Amniotic stem cell (primary cell): ENCODE measurements at regions not wholly inside any gene's neighbourhood (a gene's known extent, or its start where the extent isn't known, plus 50 kb on each side); places are given as distances from the start of the nearest gene placed in this dataset.
"Not testable (repeated sequence)": the region's sequence is repeated elsewhere in the genome, so short reads cannot be mapped to it uniquely, and the experiment has no call there.

Source experiments
- DNase-seq: peaks from one replicate; lab custom pipeline; 2025; lab: John Stamatoyannopoulos, UW

DNA sequence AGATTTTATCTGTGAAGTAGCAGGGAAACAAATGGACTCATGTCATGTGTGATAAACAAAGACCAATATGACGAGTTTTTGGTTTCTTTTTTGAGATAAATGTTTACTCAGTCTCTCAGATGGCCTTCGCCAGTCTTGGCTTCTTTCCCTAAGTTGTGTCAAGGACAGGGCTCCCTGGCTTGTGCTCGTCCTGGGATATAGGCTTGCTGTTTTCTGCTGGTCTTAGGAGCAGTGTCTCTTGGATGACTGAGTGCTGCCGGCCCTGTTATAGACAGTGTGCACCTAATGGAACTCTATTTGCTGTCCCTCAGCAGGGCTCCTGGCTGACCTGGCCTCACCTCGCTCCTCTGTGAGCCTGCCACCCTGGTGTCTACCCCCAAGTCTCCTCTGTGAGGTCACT is 324.1 kb upstream of the SYNCRIP start:
- DNase-seq: no peak

- no peak for DNase-seq
These were observed 319.1 kb upstream of the SYNCRIP start for GRCh38 chr6:85961746-85962145.

- DNase-seq: no peak
These were observed 318.4 kb upstream of the SYNCRIP start for GRCh38 chr6:85961125-85961524.

DNA sequence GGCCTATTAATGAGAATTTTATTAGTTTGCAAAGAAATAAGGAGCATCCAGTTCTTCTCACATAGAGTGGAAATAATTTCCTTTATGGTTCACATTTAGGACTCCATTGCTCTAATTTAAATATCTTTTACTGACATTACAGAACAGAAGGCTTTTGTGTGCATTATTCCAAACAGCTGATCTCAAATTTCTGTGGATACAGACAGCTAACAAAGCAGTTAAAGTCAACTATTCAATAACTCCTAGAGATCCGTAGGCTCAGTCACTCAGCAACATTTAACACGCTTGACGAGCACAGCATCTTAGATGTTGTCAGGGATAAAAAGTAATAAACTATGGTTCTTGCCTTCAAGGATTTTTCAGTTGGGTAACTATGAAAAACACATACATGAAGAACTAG is 305.8 kb upstream of the SYNCRIP start:
- no peak for DNase-seq

- DNase-seq: no peak
These were observed 302.9 kb upstream of the SYNCRIP start for GRCh38 chr6:85945459-85946185.

DNA sequence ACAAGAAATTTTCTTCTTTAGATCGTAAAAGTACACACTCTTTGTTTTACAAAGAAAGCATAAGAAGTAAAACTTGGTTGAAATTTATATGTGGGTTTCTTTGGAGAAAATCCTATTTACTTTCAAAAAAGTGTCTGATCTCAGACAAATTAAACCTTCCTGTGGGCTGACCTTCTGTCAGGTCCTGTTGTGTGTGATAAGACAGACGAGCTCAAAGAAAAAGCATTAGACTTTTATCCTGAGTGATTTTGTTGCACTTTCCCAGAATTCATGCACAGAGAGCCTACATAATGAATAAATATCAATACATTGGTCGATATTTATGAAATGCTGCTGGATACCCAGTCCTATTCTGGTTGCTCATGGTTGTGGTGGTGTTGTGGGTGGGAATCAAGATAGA is 302.1 kb upstream of the SYNCRIP start:
- DNase-seq: no peak

DNA sequence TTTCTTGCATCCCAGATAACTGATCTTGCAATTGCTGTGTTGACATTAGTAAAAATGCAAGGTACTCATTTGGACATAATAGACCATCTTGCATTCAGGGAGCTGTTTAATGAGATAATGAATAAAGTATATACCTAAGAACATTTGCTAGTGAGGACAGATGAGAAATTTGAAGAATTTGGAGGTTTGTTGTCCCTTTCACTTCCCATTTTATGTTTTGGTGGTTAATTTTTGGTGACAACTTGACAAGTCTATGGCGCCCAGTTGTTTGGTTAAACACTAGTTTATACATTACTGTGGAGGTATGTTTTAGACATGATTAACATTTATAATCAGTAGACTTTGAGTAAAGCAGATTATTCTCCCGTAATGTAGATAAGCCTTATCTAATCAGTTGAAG is 300.2 kb upstream of the SYNCRIP start:
- DNase-seq: no peak

GRCh38 chr6:85936916-85937315 is 294.2 kb upstream of the SYNCRIP start:
- no peak for DNase-seq

- peak; percentile 51 for DNase-seq
These were observed 280.3 kb upstream of the SYNCRIP start for GRCh38 chr6:85923013-85923430.

DNA sequence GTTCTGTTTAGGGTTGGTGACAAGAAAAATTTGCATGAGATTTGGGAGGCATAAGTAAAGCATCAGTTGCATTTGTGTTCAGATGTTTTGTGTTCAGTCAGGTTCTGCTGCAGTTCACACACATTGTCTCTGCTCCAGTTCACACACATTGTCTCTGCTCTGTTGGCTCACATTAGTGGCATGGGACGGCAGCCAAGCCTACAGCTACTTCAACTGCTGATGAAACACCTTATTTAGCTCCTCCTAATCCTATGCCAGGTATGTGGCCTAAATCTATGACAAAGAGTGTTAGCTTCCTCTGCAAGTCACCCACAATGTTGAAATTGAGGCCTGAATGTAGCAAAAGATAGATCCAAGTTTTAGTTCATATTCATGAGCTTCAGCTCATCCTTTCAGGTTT is 278.1 kb upstream of the SYNCRIP start:
- DNase-seq: no peak

GRCh38 chr6:85917522-85917921 is 274.8 kb upstream of the SYNCRIP start:
- DNase-seq: no peak

DNA sequence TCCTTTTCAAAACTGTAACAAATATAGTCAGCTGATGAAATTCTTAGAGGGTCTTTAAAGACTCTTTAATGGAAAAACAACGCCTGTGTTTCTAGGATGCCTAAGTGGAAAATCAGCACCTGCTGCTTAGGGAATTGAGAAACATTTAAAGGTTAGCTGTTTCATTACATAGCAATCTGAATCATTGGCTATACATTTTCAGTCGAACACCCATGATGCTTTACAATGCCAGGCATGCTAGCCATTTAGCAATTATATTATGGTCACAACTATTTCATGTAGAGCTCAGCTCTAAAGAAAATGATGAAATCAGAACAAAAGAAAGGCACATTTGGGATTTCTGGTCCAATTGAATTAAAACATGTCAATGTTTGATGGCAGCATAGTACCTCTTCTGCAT is 270.3 kb upstream of the SYNCRIP start:
- DNase-seq: no peak

DNA sequence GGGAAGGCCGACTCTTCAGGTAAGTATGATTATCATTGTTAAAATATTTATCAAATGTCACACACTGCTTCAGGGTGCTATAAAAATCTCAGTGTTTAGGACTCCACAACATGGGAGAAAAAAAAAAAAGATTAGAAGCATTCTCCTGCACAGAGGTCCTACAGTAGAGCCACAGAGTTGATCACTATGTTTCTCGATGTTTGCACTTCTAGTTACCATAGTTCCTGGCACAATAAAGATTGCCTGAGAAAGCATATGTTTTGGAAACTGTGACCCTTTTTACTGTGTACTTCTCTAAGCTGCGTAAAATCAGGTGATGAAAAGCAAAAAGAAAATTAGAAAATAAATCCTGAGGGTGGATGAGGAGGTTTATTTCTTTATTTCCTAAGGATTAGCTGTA is 269.9 kb upstream of the SYNCRIP start:
- no peak for DNase-seq

GRCh38 chr6:85911067-85911466 is 268.4 kb upstream of the SYNCRIP start:
- DNase-seq: no peak

DNA sequence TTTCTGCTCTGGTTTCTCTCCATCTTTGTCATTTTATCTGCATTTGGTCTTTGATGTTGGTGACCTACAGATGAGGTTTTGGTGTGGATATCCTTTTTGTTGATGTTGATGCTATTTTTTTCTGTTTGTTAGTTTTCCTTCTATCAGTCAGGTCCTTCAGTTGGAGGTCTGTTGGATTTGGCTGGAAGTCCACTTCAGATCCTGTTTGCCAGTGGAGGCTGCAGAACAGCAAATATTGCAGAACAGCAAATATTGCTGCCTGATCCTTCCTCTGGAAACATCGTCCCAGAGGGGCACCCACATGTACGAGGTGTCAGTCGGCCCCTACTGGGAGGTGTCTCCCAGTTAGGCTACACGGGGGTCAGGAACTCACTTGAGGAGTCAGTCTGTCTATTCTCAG is 265.4 kb upstream of the SYNCRIP start:
- not testable (repeated sequence) for DNase-seq

DNA sequence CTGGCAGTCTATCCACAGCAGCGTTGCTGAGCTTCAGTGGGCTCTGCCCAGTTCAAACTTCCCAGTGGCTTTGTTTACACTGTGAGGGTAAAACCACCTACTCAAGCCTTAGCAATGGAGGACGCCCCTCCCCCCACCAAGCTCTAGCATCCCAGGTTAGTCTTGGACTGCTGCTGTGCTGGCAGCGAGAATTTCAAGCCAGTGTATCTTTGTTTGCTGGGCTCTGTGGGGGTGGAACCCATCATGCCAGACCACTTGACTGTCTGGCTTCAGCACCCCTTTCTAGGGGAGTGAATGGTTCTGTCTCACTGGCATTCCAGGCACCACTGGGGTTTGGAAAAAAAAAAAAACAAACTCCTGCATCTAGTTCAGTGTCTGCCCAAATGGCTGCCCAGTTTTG is 249.7 kb upstream of the SYNCRIP start:
- no peak for DNase-seq

DNA sequence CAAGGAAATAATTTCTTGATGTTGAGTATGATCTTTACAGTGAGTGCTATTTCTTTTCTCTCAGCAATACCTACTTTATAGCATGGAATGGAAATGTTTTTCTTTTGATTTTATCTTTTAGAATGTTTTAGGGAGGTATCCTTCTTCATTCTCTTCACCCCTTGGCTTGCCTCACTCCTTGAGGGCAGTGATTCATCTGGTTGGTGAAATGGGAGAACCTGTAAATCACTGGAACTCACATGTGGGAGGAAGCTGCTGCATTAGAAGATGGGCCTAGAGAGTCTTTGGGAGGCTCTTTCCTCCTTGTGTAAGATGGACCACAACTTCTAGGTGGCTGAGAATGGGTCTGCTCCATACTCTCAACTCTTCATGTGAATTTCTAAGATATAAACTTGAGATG is 244.8 kb upstream of the SYNCRIP start:
- DNase-seq: no peak

DNA sequence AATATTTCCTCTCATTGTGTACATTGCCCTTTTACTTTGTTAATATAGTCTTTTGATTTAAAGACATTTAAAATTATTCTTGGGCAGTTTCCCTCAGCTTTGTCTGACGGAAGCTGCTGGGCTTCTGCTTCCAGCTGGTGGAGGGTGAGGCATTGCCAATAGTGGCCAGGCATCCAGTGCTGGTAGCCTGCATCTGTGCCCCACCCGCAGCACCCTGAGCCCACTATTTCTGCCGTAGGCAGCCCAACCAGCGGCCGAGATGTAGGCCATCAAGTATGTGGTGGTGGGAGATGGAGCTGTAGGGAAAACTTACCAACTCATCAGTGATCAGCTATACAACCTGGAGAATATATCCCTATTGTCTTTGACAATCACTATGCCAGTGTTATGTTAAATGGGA is 226.0 kb upstream of the SYNCRIP start:
- DNase-seq: no peak

DNA sequence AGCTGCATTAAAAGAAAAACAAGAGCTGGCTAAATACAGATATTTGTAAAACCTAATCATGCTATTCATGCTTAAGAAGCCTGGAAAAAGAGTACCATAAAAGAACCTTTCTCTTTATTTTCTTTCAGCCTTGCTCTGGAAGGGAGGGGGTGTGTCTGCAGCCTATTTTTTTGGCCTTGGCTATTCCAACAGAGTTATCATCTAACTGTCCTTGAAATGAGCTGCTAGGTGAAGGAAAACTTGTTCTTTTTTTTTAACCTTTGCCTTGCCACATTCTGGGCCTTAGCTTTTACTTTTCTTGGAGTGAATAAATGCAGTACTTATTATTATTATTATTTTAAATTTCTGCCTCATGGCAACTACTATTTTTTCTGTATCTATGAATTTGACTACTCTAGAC is 224.9 kb upstream of the SYNCRIP start:
- DNase-seq: no peak

DNA sequence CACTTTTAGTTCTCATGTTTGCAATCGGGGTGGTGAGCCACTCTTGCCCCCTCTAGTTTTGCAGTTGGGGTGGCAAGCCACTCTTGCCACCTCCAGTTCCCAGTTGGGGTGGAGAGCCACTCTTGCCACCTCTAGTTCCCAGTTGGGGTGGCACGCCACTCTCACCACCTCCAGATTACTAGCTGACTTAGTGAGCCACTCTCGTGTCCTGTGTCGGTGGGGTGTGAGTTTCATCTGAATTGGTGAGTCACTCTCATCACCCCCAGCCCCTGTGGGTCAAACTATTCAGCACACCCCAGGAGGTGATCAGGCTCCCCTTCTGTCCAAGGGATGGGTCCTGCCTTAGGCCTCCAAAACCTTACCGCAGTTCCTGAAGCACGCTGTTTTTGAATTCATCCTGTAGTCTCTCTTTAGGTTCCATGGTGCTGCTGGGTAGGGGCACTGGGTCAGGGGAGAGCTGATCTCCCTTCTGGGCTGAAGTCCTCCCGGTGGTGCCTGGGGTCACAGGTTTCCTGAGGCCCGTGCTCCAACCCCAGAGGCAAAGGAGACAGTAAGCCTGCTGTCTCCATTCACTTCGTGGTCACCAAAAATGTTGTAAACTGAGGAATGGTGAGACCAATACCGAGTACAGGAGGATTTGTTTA is 224.2 kb upstream of the SYNCRIP start:
- DNase-seq: no peak

DNA sequence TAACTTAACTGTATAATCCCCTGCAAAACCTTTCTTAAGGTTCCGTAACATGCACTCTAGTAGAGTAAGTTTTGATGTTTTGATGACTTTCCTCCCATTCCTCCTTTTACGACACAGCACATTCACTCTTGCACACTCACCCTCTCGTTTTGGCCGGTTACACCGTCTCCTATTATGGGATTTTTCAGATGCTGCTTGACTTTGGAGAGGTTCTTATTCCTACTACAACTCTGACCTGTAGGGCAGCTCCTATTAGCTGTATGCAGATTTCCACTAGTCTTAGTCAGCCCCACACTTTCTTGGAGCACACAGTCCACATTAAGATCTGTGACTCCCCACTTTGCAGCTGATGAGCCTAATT is 223.7 kb upstream of the SYNCRIP start:
- DNase-seq: no peak

- DNase-seq: peak; percentile 17
These were observed 223.0 kb upstream of the SYNCRIP start for GRCh38 chr6:85865420-85866369.
